ENCODE measurements at regions not wholly inside any gene's neighbourhood (a gene's known extent, or its start where the extent isn't known, plus 50 kb on each side); places are given as distances from the start of the nearest gene placed in this dataset.

DNA sequence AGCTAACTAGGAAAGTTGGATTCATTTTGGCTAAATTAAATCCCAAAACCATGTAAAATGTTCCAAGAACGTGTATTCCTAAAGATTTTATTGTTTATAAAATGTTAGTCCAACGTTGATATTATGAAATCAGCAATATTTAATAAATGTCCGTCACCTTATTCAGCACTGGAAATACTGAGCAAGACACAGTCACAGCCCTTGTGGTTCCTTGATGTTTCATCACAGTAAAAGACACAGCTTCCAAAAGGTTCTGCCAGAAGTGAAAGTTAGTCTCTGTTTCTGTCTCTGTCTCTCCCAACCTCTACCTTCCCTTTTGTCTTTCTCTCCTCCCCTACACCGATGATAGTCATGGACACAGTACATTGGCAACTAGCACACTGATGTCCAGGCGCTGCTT is 82.2 kb upstream of the BOC start:
- Histone ChIP-seq H3K27me3 (ENCODE audit: control insufficient read depth, insufficient read depth, low read length) (no peaks in the 10 kb centered on the region), H3K9ac (ENCODE audit: low read length) (no peak overlapping the region), H3K4me3 (ENCODE audit: low read length) (no peak overlapping the region), H3K27ac (ENCODE audit: low read depth, low read length) (no peak overlapping the region), H3K4me1 (ENCODE audit: control insufficient read depth, insufficient read depth, low read length) (peaks cover 7% of the 10 kb centered on the region), H3K36me3 (ENCODE audit: control insufficient read depth, insufficient read depth, low read length) (no peaks in the 10 kb centered on the region)

DNA sequence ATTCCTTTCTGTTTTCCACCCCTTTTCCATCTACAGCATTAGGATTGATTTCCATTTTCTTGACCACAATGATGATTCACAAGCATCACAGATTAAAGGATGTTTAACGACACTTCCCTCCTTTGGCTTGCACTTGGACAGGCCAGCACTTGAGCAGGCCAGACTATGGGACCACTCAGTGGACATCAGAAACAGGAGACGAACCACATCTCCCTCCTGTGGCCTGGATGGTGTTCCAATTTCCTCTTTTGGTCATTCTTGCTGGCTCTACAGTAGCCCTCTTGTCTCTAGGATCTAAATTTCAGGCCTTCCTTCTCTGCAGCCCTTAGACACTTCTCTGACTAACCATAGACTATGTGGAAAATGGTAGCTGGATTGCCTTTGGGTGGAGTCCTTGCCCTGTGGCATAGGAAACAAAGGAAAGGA is 78.8 kb upstream of the BOC start:
- Histone ChIP-seq H3K4me1 (ENCODE audit: control insufficient read depth, insufficient read depth, low read length) (peaks cover 11% of the 10 kb centered on the region), H3K4me3 (ENCODE audit: low read length) (no peak overlapping the region), H3K27ac (ENCODE audit: low read depth, low read length) (no peak overlapping the region), H3K36me3 (ENCODE audit: control insufficient read depth, insufficient read depth, low read length) (no peaks in the 10 kb centered on the region), H3K27me3 (ENCODE audit: control insufficient read depth, insufficient read depth, low read length) (no peaks in the 10 kb centered on the region), H3K9ac (ENCODE audit: low read length) (no peak overlapping the region)

- H3K27ac ChIP-seq (ENCODE audit: low read depth, low read length), result no peak overlapping the region
- H3K27me3 ChIP-seq (ENCODE audit: control insufficient read depth, insufficient read depth, low read length), result no peaks in the 10 kb centered on the region
- H3K4me1 ChIP-seq (ENCODE audit: control insufficient read depth, insufficient read depth, low read length), result peaks cover 11% of the 10 kb centered on the region
- H3K4me3 ChIP-seq (ENCODE audit: low read length), result no peak overlapping the region
- H3K36me3 ChIP-seq (ENCODE audit: control insufficient read depth, insufficient read depth, low read length), result no peaks in the 10 kb centered on the region
- no peak overlapping the region for H3K9ac ChIP-seq (ENCODE audit: low read length)
Measured at GRCh38 chr3:113133140-113133539, 78.2 kb upstream of the BOC start.

DNA sequence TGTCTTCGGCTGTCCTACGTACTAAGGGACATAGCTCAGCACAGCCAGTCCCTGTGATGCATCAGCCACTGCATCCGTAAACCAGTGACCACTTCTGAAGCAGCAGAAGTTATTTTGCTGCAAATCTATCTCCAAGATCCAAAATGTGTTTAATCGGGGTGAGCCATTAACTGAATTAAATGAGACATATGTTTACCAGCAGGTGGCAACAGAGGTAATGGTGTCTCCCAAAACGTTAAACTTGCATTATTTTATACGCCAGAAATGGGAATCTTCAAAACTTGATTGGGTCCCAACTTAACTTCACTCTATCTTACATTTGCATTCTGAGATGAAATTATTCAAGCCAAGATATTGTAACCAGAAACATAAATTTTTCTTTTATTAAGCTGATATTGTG is 75.3 kb upstream of the BOC start:
- peaks cover 18% of the 10 kb centered on the region for H3K4me1 ChIP-seq (ENCODE audit: control insufficient read depth, insufficient read depth, low read length)
- no peak overlapping the region for H3K9ac ChIP-seq (ENCODE audit: low read length)
- no peaks in the 10 kb centered on the region for H3K27me3 ChIP-seq (ENCODE audit: control insufficient read depth, insufficient read depth, low read length)
- H3K27ac ChIP-seq (ENCODE audit: low read depth, low read length), result peak overlapping the region; percentile 27
- no peaks in the 10 kb centered on the region for H3K36me3 ChIP-seq (ENCODE audit: control insufficient read depth, insufficient read depth, low read length)
- no peak overlapping the region for H3K4me3 ChIP-seq (ENCODE audit: low read length)

GRCh38 chr3:113136544-113136943 is 74.8 kb upstream of the BOC start:
- Histone ChIP-seq H3K9ac (ENCODE audit: low read length) (no peak overlapping the region), H3K27ac (ENCODE audit: low read depth, low read length) (no peak overlapping the region), H3K4me1 (ENCODE audit: control insufficient read depth, insufficient read depth, low read length) (peaks cover 18% of the 10 kb centered on the region), H3K4me3 (ENCODE audit: low read length) (no peak overlapping the region), H3K27me3 (ENCODE audit: control insufficient read depth, insufficient read depth, low read length) (no peaks in the 10 kb centered on the region), H3K36me3 (ENCODE audit: control insufficient read depth, insufficient read depth, low read length) (no peaks in the 10 kb centered on the region)

DNA sequence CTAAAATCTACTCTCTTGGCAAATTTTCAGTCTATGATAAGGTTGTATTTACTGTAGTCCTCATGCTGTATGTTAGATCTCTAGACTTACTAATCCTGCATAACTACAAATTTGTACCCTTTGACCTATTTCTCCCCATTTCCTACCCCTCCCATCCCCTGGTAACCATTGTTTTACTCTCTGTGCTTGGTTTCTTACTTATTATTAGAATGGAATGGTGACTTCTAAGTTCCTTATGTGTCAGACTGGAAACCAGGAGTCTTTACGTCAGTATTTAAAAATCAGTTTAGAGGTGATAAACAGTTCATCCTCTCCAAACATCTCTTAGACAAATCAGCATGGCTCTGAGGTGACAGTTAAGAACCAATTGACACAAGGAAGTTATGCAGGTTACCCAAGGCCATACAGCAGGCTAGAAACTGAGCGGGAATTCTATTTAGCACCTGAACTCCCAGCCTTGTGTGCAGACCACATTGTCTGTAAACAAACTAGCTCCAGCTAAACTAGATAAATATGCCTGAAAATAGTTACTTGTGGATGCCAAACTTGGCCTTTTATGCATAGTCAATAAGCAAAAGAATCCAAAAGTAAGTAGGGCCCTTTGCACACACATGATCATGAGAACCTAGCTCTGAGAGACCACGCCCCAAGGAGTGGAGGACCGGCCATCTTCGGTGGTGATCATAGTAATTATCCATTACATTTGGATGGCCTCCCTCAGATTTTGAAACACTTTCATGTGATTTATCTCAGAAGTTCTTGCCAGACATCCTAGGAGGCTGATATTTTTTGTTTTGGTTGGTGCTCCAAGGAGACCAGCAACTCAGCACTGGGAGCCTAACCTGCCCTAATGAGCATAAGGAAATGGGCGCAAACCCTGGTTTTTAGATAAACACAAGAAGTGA is 72.3 kb upstream of the BOC start:
- Histone ChIP-seq H3K4me1 (ENCODE audit: control insufficient read depth, insufficient read depth, low read length) (peaks cover 11% of the 10 kb centered on the region), H3K4me3 (ENCODE audit: low read length) (no peak overlapping the region), H3K27ac (ENCODE audit: low read depth, low read length) (no peak overlapping the region), H3K27me3 (ENCODE audit: control insufficient read depth, insufficient read depth, low read length) (no peaks in the 10 kb centered on the region), H3K9ac (ENCODE audit: low read length) (no peak overlapping the region), H3K36me3 (ENCODE audit: control insufficient read depth, insufficient read depth, low read length) (no peaks in the 10 kb centered on the region)

DNA sequence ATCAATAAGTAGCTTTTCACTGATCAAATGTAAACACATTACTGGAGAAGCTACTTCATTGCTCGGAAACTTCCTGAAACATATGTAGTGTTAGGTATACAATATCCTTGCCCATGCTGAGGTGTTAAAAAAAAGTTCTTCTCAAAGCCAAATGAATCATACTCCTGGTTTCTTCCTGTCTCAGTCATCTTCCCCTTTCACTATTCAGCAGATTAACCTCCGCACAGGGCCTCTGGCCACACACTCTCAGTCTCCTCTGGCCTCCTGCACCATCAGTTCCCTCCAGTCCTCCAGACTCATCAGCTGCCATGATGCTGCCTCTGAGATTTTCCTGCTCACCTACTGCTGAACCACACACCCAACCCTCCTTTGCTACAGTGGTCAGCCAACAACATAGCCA is 70.5 kb upstream of the BOC start:
- H3K9ac ChIP-seq (ENCODE audit: low read length), result no peak overlapping the region
- H3K27ac ChIP-seq (ENCODE audit: low read depth, low read length), result no peak overlapping the region
- peaks cover 13% of the 10 kb centered on the region for H3K4me1 ChIP-seq (ENCODE audit: control insufficient read depth, insufficient read depth, low read length)
- no peaks in the 10 kb centered on the region for H3K36me3 ChIP-seq (ENCODE audit: control insufficient read depth, insufficient read depth, low read length)
- H3K27me3 ChIP-seq (ENCODE audit: control insufficient read depth, insufficient read depth, low read length), result no peaks in the 10 kb centered on the region
- no peak overlapping the region for H3K4me3 ChIP-seq (ENCODE audit: low read length)

DNA sequence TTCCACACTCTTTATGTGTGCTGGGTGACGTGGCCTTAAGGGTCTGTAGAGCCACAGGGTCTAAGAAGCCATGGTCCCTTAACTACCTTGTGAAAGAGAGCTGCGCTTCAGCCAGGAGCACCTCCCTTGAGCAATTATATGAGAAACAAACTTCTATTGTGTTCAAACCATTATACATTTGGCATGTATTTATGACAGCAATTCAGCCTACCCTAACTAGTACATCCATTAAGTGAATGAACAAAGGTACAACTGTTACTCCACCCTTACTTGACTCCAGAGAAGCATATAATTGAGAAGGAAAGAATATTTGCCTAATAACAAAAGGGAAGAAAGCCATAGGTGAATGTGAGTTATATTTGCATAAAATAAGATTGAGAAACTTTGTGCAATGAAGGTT is 69.8 kb upstream of the BOC start:
- H3K4me3 ChIP-seq (ENCODE audit: low read length), result no peak overlapping the region
- H3K27me3 ChIP-seq (ENCODE audit: control insufficient read depth, insufficient read depth, low read length), result no peaks in the 10 kb centered on the region
- no peak overlapping the region for H3K27ac ChIP-seq (ENCODE audit: low read depth, low read length)
- H3K36me3 ChIP-seq (ENCODE audit: control insufficient read depth, insufficient read depth, low read length), result no peaks in the 10 kb centered on the region
- peaks cover 11% of the 10 kb centered on the region for H3K4me1 ChIP-seq (ENCODE audit: control insufficient read depth, insufficient read depth, low read length)
- H3K9ac ChIP-seq (ENCODE audit: low read length), result no peak overlapping the region

DNA sequence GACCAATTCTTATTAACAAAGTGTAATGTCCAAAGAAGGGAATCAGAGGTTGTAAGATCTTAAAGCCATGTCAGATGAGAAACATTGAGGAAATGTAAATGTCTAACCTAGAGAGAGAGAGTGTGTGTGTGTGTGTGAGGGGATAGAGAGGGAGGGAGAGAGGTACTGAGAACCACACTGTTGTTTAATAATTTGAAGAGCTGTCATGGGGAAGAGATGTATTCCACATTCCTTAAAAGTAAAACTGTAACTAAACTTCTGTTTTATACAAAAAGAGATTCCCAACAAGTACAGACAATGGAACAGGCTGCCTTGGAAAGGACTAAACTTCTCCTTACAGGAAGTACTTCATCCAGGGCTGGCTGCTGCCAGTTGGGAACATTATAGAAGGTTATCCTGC is 68.9 kb upstream of the BOC start:
- Histone ChIP-seq H3K36me3 (ENCODE audit: control insufficient read depth, insufficient read depth, low read length) (no peaks in the 10 kb centered on the region), H3K9ac (ENCODE audit: low read length) (no peak overlapping the region), H3K4me1 (ENCODE audit: control insufficient read depth, insufficient read depth, low read length) (peaks cover 20% of the 10 kb centered on the region), H3K27me3 (ENCODE audit: control insufficient read depth, insufficient read depth, low read length) (no peaks in the 10 kb centered on the region), H3K27ac (ENCODE audit: low read depth, low read length) (peak overlapping the region; percentile 23), H3K4me3 (ENCODE audit: low read length) (no peak overlapping the region)

DNA sequence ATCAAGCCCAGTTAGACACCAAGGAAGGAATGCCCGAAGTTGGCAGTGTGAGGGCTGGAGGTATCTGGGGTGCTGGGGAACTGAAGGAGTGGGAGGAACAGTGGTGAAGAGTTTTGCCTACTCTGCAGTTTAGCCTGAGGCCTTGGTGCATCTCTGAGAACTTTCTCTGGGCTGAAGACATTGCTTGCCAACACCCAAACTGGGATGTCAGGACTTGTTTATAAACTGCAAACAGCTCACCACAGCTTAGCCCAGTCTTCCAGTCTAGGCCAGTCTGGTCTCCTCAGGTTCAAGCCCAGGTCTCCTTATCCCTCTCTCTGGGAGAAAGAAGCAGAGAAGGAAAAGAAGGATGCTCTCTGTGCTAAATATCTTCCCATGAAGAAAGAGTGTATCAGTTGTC is 68.0 kb upstream of the BOC start:
- no peaks in the 10 kb centered on the region for H3K36me3 ChIP-seq (ENCODE audit: control insufficient read depth, insufficient read depth, low read length)
- no peak overlapping the region for H3K9ac ChIP-seq (ENCODE audit: low read length)
- no peak overlapping the region for H3K4me3 ChIP-seq (ENCODE audit: low read length)
- H3K27ac ChIP-seq (ENCODE audit: low read depth, low read length), result peak overlapping the region; percentile 4
- H3K27me3 ChIP-seq (ENCODE audit: control insufficient read depth, insufficient read depth, low read length), result no peaks in the 10 kb centered on the region
- peaks cover 28% of the 10 kb centered on the region for H3K4me1 ChIP-seq (ENCODE audit: control insufficient read depth, insufficient read depth, low read length)

- Histone ChIP-seq H3K36me3 (ENCODE audit: control insufficient read depth, insufficient read depth, low read length) (no peaks in the 10 kb centered on the region), H3K9ac (ENCODE audit: low read length) (no peak overlapping the region), H3K27me3 (ENCODE audit: control insufficient read depth, insufficient read depth, low read length) (no peaks in the 10 kb centered on the region), H3K4me3 (ENCODE audit: low read length) (peak overlapping the region; percentile 28), H3K4me1 (ENCODE audit: control insufficient read depth, insufficient read depth, low read length) (peaks cover 60% of the 10 kb centered on the region), H3K27ac (ENCODE audit: low read depth, low read length) (peak overlapping the region; percentile 91)
Measured at GRCh38 chr3:113147681-113148261, 63.6 kb upstream of the BOC start.

DNA sequence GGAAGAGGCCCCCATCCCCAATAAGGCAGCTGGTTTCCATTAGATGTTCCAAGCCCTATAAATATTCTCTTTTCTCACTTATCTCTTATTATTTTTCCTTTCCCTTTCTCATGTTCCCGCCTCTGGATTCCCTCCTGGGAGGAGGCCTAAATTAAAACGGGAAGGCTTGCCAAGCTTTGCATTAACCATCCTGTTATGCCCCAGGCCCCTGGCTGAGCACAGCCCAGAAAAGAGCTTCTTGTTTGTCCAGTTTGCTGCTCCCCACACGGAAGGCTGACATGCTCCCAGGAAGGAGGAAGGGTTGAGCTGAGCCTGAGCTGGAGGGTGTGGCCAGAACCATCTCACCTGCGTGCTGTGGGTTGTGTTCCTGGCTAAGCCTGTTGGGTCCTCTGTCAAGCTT is 63.1 kb upstream of the BOC start:
- H3K9ac ChIP-seq (ENCODE audit: low read length), result no peak overlapping the region
- H3K4me1 ChIP-seq (ENCODE audit: control insufficient read depth, insufficient read depth, low read length), result peaks cover 62% of the 10 kb centered on the region
- H3K4me3 ChIP-seq (ENCODE audit: low read length), result peak overlapping the region; percentile 28
- no peaks in the 10 kb centered on the region for H3K27me3 ChIP-seq (ENCODE audit: control insufficient read depth, insufficient read depth, low read length)
- no peaks in the 10 kb centered on the region for H3K36me3 ChIP-seq (ENCODE audit: control insufficient read depth, insufficient read depth, low read length)
- H3K27ac ChIP-seq (ENCODE audit: low read depth, low read length), result peak overlapping the region; percentile 91

- Histone ChIP-seq H3K4me3 (ENCODE audit: low read length) (no peak overlapping the region), H3K4me1 (ENCODE audit: control insufficient read depth, insufficient read depth, low read length) (peaks cover 67% of the 10 kb centered on the region), H3K9ac (ENCODE audit: low read length) (no peak overlapping the region), H3K27me3 (ENCODE audit: control insufficient read depth, insufficient read depth, low read length) (no peaks in the 10 kb centered on the region), H3K36me3 (ENCODE audit: control insufficient read depth, insufficient read depth, low read length) (no peaks in the 10 kb centered on the region), H3K27ac (ENCODE audit: low read depth, low read length) (peak overlapping the region; percentile 91)
Measured at GRCh38 chr3:113150250-113150649, 61.1 kb upstream of the BOC start.

All from rectal smooth muscle tissue (tissue), 1 donor.